Kidney (tissue), 13 donors: ENCODE measurements at regions not wholly inside any gene's neighbourhood (a gene's known extent, or its start where the extent isn't known, plus 50 kb on each side); places are given as distances from the start of the nearest gene placed in this dataset.

ENCODE experiments used
- DNase-seq, 5 donors: peaks; one replicate each; pipeline ENCODE4 v3.0.0-alpha.2; 2013 to 2020
- FAIRE-seq: peaks from 2 replicates; lab custom pipeline; 2012; peaks lifted over from hg19 to GRCh38; lab: Jason Lieb, UNC
- H3K27ac ChIP-seq, 2 donors: one replicate each; pipeline ENCODE4 v1.7.0; 2013; ENCODE audit warnings: low read depth in 2 of 2, low read length in 2 of 2, inconsistent platforms in 1 of 2
- H3K27me3 ChIP-seq: one replicate; pipeline ENCODE4 v1.7.1; 2013; ENCODE audit warnings: low read length, inconsistent platforms; ENCODE audit not compliant: control insufficient read depth, insufficient read depth
- H3K36me3 ChIP-seq, 3 donors: one replicate each; pipeline versions ENCODE4 v1.7.0 to v1.7.1; 2013; ENCODE audit warnings: low read length in 3 of 3, control low read depth in 1 of 3, inconsistent platforms in 1 of 3; ENCODE audit not compliant: insufficient read depth in 3 of 3, control insufficient read depth in 2 of 3
- H3K4me1 ChIP-seq, 3 donors: one replicate each; pipeline versions ENCODE4 v1.7.0 to v1.7.1; 2013; ENCODE audit warnings: low read length in 3 of 3, inconsistent platforms in 1 of 3, low read depth in 1 of 3; ENCODE audit not compliant: control insufficient read depth in 2 of 3, insufficient read depth in 2 of 3
- H3K4me3 ChIP-seq, 3 donors: one replicate each; pipeline versions ENCODE4 v1.7.0 to v1.8.1; 2013; ENCODE audit warnings: low read length in 3 of 3, control low read depth in 1 of 3, inconsistent platforms in 1 of 3
- H3K9ac ChIP-seq, 3 donors: one replicate each; pipeline versions ENCODE4 v1.7.0 to v1.7.1; 2013; ENCODE audit warnings: low read length in 3 of 3, control low read depth in 1 of 3, inconsistent platforms in 1 of 3
- H3K9me3 ChIP-seq, 3 donors: one replicate each; pipeline versions ENCODE4 v1.7.0 to v1.7.1; 2013; ENCODE audit warnings: low read length in 3 of 3, control low read depth in 1 of 3, inconsistent platforms in 1 of 3; ENCODE audit not compliant: control insufficient read depth in 2 of 3, insufficient read depth in 1 of 3
- intact Hi-C: fragments of 100-400 bp; cut with DNase I; formaldehyde crosslinking; loops from one replicate; pipeline ENCODE4 v1.11.1; 2022
- TF ChIP-seq, protein P1 (sequence below): IDR thresholded peaks from 3 replicates; pipeline ENCODE4 v1.5.1; 2012; ENCODE audit warnings: mild to moderate bottlenecking, moderate library complexity, borderline replicate concordance; ENCODE audit not compliant: insufficient read depth; ENCODE audit errors: extremely low read depth
- donor health status: control.
- donor health status: control.
- donor health status: control.
- donor health status: control.
- donor health status: control.
- donor health status: DM: yes; HTN: yes; CAD: no.
- donor health status: Normal renal cell carcinoma (clear cell type).

DNA sequence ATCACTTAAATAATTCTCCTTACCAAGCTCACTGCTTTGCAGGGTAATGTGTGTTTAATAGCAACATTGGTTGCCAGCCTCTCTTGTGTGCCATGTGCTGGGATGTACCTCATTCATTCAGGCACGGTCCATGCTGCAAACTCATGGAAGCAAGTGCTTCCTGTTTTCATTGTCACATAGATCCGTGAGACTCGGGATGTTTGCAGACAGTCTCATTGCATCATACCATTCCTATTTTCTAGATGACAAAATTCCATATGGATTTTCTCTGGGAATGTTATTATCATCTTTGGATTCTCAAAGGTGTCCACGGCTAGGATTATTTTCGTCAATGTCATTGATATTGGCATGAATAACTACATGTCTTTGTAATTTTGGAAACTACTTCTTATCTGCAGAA is 60.0 kb upstream of the HDAC4 start:
- no peaks in the 10 kb centered on the region for H3K36me3 ChIP-seq
- TF ChIP-seq, protein P1, sequence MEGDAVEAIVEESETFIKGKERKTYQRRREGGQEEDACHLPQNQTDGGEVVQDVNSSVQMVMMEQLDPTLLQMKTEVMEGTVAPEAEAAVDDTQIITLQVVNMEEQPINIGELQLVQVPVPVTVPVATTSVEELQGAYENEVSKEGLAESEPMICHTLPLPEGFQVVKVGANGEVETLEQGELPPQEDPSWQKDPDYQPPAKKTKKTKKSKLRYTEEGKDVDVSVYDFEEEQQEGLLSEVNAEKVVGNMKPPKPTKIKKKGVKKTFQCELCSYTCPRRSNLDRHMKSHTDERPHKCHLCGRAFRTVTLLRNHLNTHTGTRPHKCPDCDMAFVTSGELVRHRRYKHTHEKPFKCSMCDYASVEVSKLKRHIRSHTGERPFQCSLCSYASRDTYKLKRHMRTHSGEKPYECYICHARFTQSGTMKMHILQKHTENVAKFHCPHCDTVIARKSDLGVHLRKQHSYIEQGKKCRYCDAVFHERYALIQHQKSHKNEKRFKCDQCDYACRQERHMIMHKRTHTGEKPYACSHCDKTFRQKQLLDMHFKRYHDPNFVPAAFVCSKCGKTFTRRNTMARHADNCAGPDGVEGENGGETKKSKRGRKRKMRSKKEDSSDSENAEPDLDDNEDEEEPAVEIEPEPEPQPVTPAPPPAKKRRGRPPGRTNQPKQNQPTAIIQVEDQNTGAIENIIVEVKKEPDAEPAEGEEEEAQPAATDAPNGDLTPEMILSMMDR, result no peak
- FAIRE-seq (no peak), DNase-seq (no peak)
- intact Hi-C loops, result no loop called here
- H3K27me3 ChIP-seq, result no peaks in the 10 kb centered on the region
- H3K4me3 ChIP-seq, result no peak overlapping the region
- no peaks in the 10 kb centered on the region for H3K4me1 ChIP-seq
- H3K9me3 ChIP-seq, result no peaks in the 10 kb centered on the region
- no peak overlapping the region for H3K27ac ChIP-seq
- H3K9ac ChIP-seq, result no peak overlapping the region

DNA sequence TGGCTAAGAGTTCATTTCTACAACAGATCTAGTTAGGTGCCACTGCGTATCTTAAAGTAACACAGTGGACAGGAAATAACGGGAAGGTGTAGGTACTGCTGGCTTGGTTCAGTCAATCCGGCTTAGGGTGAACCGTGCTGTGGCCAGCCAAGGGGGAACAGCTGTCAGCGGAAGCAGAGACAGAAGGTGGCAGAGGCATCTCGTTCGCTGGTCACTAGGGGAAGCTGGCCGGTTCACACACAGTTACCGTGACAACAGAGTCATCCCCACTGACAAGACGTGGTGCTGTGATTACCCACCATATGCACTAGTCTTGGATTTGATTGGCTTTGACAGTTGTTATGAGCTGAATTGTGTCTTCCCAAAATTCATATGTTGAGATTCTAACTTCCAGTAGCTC is 58.8 kb upstream of the HDAC4 start:
- intact Hi-C loops, result no loop called here
- H3K4me1 ChIP-seq, result no peaks in the 10 kb centered on the region

DNA sequence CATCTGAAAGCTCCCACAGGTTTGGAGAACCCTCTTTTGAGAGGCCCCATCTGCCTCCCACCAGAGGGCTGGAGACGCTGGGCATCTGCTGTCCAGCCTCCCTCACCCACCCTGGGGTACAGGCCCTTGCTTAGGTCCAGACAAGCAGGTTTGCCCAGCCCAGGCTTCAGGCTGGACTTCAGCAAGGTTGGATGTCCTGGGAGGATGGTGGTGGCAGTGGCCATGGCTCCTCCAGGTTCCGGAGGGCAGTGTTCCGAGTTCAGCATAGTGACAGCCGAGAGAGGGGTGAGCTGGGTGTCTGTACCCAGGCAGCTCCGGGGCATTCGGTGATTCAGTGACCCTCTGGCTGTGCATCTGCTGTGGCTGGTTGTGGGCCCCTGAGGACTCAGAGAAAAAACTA is 58.2 kb upstream of the HDAC4 start:
- Histone ChIP-seq H3K4me3 (no peak overlapping the region), H3K9ac (no peak overlapping the region), H3K27me3 (no peaks in the 10 kb centered on the region), H3K36me3 (no peaks in the 10 kb centered on the region), H3K9me3 (no peaks in the 10 kb centered on the region), H3K27ac (no peak overlapping the region), H3K4me1 (no peaks in the 10 kb centered on the region)
- TF ChIP-seq, protein P1, result no peak
- DNase-seq, result peak in 1 of 5 donors; percentile 7
- intact Hi-C loops, result no loop called here
- no peak for FAIRE-seq

More for the DNA sequence above, 58.8 kb upstream of the HDAC4 start:
- FAIRE-seq (no peak), DNase-seq (peak in 1 of 5 donors; percentile 17)
- H3K27ac ChIP-seq, result no peak overlapping the region
- H3K9me3 ChIP-seq, result no peaks in the 10 kb centered on the region
- no peak overlapping the region for H3K9ac ChIP-seq
- no peaks in the 10 kb centered on the region for H3K27me3 ChIP-seq
- TF ChIP-seq, protein P1, result no peak
- H3K36me3 ChIP-seq, result no peaks in the 10 kb centered on the region
- H3K4me3 ChIP-seq, result no peak overlapping the region
